GM18951 (cell line): ENCODE measurements at regions not wholly inside any gene's neighbourhood (a gene's known extent, or its start where the extent isn't known, plus 50 kb on each side); places are given as distances from the start of the nearest gene placed in this dataset.

Source experiments
- POLR2A ChIP-seq: IDR thresholded peaks from 4 replicates; pipeline ENCODE4 v1.6.1; 2011; ENCODE audit warnings: mild to moderate bottlenecking; ENCODE audit not compliant: insufficient read length, insufficient read depth; ENCODE audit errors: extremely low read depth
- in situ Hi-C: fragments of 300-500 bp; cut with MboI; formaldehyde crosslinking; loops from one replicate; pipeline ENCODE4 v1.12.0; 2022; ENCODE audit warnings: low sequenced_read_pairs, mixed read lengths, inconsistent platforms; ENCODE audit not compliant: unreplicated experiment

DNA sequence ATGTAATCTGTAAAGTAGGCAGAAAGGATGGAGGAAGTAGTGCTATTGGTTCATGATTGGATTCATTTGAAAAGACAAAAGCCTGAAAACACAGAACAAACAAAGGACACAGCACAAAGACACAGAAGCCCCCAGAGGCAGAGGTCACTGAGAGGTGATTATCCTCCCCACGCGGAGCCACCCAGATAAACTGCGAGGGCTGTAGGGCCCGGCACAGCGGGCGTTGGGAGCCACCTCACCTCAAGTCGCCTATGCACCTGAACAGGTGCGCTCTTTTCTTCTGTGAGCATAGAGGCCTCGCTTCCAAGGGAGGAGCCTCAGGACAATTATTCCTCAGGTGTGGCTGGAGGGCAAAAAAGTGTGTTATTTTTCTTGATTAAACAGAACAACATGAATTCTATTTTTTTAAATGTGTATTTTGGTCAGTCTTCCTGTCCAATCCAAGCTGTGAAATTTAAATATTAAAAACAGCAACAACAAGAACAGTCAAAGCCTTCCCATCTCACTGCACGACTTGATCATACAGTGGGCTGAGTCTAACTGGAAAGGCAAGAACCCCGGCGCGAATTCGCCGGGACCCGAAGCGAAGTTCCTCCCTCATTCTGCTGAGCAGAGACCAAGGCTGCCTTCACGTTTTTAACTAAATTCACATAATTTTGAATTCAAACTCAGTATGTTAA is 205.3 kb downstream of the THBS2 start:
- TF ChIP-seq POLR2A = no peak
- in situ Hi-C loops = no loop called here

DNA sequence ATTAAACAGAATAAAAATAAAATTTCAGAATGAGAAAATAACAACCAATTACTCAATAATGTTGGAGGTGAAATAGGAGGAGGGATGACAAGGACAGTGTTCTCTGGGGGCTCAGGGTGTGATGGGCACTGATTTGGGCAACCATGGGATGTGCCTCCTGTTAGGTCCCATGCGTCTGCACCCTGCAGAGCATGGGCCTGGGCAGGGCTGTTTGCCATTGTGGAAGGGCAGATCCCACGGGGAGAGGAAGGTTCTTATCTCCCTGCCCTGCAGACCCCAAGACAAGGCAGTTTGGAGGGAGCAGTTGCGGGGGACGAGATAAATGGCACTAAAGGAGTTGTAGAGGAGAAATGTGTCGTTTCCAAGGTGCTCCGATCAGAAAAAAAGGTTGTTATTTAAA is 206.3 kb downstream of the THBS2 start:
- TF ChIP-seq POLR2A = no peak

GRCh38 chr6:169046483-169047192 is 207.0 kb downstream of the THBS2 start:
- in situ Hi-C loops = no loop called here

More for the DNA sequence above, 206.3 kb downstream of the THBS2 start:
- in situ Hi-C loops = no loop called here

GRCh38 chr6:169046021-169046420 is 207.6 kb downstream of the THBS2 start:
- in situ Hi-C loops = no loop called here
- no peak for TF ChIP-seq POLR2A

More at GRCh38 chr6:169046483-169047192, 207.0 kb downstream of the THBS2 start:
- TF ChIP-seq POLR2A = no peak

GRCh38 chr6:169045486-169045885 is 208.2 kb downstream of the THBS2 start:
- in situ Hi-C loops = no loop called here
- TF ChIP-seq POLR2A = no peak

GRCh38 chr6:169044381-169045230 is 209.0 kb downstream of the THBS2 start:
- TF ChIP-seq POLR2A = no peak
- in situ Hi-C loops = no loop called here

DNA sequence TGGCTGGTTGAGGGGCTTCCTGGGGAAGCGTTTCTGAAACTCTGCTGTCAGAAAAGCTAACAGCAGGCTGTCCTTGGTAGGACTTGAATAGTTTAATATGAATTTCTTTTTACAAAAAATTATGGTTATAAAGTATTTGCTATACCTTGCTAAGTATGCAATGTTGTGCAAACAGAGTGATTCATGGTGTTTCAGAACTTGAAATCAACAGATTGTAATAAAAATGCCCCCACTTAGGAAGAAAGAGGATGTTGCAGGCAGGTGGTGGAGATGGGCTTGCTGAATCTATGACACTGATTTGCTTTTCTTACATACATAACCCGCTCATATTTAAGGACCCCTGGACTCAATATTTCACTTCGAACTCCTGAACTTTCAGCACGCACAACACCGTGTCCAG is 211.6 kb downstream of the THBS2 start:
- no peak for TF ChIP-seq POLR2A
- in situ Hi-C loops = no loop called here

DNA sequence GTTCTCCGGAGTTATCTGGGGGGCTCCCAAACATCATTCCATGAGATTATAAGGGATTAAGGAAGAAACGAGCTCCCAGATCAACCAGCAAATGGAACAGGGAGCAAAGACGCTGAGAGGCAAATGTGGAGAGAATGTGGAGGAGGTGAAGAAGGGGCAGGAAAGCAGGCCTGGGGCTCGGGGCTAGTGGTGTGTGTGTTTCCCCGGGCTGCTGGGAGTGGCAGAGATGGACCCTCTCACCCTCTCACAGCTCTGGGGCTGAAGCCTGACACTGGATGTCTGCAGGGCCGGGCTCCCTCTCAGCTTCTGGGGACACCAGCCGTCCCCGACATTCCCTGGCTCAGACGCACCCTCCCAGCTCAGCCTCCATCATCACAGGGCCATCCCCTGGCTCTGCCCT is 212.6 kb downstream of the THBS2 start:
- in situ Hi-C loops = no loop called here
- no peak for TF ChIP-seq POLR2A

DNA sequence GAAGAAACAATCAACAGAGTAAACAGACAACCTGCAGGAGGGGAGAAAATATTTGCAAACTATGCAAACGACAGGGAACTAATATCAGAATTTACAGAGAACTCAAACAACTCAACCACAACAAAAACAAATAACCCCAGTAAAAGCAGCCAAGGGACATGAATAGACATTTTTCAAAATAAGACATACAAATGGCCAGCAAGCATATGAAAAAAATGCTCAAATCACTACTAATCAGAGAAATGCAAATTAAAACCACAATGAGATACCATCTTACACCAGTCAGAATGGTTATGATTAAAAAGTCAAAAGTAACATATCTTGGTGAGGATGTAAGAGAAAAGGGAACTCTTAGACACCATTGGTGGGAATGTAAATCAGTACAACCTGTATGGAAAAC is 215.0 kb downstream of the THBS2 start:
- in situ Hi-C loops = no loop called here

DNA sequence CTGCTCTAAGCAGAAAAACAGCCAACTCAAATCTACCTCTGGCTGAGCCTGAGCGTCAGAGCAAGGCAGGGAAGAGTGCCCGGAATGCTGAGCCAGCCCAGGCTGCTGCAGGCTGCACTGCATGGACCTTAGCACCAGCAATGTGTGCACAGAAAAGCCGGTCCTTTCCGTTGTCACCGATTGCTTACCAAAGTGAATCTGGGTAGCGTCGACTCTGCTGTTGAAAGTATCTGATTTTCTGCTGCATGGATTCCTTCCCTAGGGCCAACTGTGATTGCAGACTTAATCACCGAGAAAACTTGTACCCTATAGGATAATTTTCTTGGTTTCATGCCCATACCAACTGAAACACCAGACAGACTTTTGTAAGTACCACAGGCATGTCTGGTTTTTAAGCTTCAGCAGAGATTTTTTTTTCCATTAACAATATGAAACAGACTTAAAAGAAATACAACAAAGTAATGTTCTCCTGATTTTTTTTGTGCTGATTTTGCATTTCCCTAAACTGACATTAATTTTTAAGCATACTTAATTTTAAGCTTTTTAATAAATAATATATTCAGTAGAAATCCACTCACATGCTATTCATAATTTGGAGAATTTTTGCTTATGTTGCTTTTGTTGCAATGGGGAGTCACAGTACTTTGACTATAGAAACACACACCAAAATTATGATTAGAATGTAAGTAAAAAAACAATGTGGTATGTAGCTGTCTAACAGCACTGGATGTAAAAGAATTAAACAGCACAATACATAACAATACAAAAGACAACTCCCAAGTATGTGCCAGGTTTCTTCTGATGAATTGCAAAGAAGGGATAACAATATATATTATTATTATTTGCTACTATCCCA is 218.0 kb downstream of the THBS2 start:
- in situ Hi-C loops = no loop called here
- no peak for TF ChIP-seq POLR2A

More for the DNA sequence above, 215.0 kb downstream of the THBS2 start:
- no peak for TF ChIP-seq POLR2A

- TF ChIP-seq POLR2A = no peak
- in situ Hi-C loops = no loop called here
Observed at GRCh38 chr6:169034516-169035167, 219.0 kb downstream of the THBS2 start.

GRCh38 chr6:169029861-169030260 is 223.8 kb downstream of the THBS2 start:
- in situ Hi-C loops = no loop called here
- TF ChIP-seq POLR2A = no peak
